HG03095 (cell line): ENCODE measurements at regions not wholly inside any gene's neighbourhood (a gene's known extent, or its start where the extent isn't known, plus 50 kb on each side); places are given as distances from the start of the nearest gene placed in this dataset.
"Not testable (repeated sequence)": the region's sequence is repeated elsewhere in the genome, so short reads cannot be mapped to it uniquely, and the experiment has no call there.

Experiments used
- ATAC-seq: cut with Tn5 transposase; IDR thresholded peaks from one replicate; pipeline ENCODE4 v1.9.1; 2021; ENCODE audit warnings: moderate library complexity; ENCODE audit not compliant: unreplicated experiment

- ATAC-seq, result no peak
Measured at GRCh38 chr14:87443039-87443438, 549.9 kb downstream of the GALC start.

- ATAC-seq, result no peak
Measured at GRCh38 chr14:87437158-87437557, 555.8 kb downstream of the GALC start.

- ATAC-seq, result no peak
Measured at GRCh38 chr14:87434680-87435079, 558.3 kb downstream of the GALC start.

- no peak for ATAC-seq
Measured at GRCh38 chr14:87434011-87434410, 559.0 kb downstream of the GALC start.

- ATAC-seq, result no peak
Measured at GRCh38 chr14:87432698-87433097, 560.3 kb downstream of the GALC start.

GRCh38 chr14:87430810-87431209, 562.2 kb downstream of the GALC start:
- no peak for ATAC-seq

- no peak for ATAC-seq
Measured at GRCh38 chr14:87430214-87430613, 562.8 kb downstream of the GALC start.

- no peak for ATAC-seq
Measured at GRCh38 chr14:87419925-87420324, 573.1 kb downstream of the GALC start.

- no peak for ATAC-seq
Measured at GRCh38 chr14:87411370-87411769, 581.6 kb downstream of the GALC start.

- ATAC-seq, result no peak
Measured at GRCh38 chr14:87409393-87409792, 583.6 kb downstream of the GALC start.

- ATAC-seq, result no peak
Measured at GRCh38 chr14:87407344-87407743, 585.6 kb downstream of the GALC start.

- ATAC-seq, result no peak
Measured at GRCh38 chr14:87405563-87405962, 587.4 kb downstream of the GALC start.

- ATAC-seq, result no peak
Measured at GRCh38 chr14:87397499-87397898, 595.5 kb downstream of the GALC start.

GRCh38 chr14:87391066-87391465, 601.9 kb downstream of the GALC start:
- ATAC-seq, result no peak

- ATAC-seq, result no peak
Measured at GRCh38 chr14:87388946-87389345, 604.0 kb downstream of the GALC start.

GRCh38 chr14:87387806-87388205, 605.2 kb downstream of the GALC start:
- ATAC-seq, result no peak

GRCh38 chr14:87386524-87386923, 606.5 kb downstream of the GALC start:
- no peak for ATAC-seq

- ATAC-seq, result no peak
Measured at GRCh38 chr14:87380054-87380453, 612.9 kb downstream of the GALC start.

- no peak for ATAC-seq
Measured at GRCh38 chr14:87368751-87369150, 624.2 kb downstream of the GALC start.

GRCh38 chr14:87360246-87360645, 632.7 kb downstream of the GALC start:
- not testable (repeated sequence) for ATAC-seq

GRCh38 chr14:87351007-87351406, 642.0 kb downstream of the GALC start:
- ATAC-seq, result no peak

- no peak for ATAC-seq
Measured at GRCh38 chr14:87349921-87350320, 643.1 kb downstream of the GALC start.

GRCh38 chr14:87343652-87344051, 649.3 kb downstream of the GALC start:
- no peak for ATAC-seq
